ENCODE measurements at regions not wholly inside any gene's neighbourhood (a gene's known extent, or its start where the extent isn't known, plus 50 kb on each side); places are given as distances from the start of the nearest gene placed in this dataset.

DNA sequence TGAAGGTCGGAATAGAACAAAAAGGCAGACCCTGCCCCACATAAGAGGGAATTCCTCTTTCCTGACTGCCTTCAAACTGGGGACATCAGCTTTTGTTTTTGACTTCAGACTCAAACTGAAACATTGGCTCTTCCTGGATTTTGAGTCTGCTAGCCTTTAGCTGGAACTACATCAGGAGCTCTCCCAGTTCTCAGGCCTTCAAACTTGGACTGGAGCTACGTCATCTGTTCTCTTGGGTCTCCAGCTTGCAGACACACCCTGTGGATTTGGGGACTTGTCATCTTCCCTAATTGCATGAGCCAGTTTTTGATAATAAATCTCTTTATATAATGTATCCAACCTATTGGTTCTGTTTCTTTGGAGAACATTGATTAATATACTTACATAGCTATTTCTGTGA, 798.1 kb downstream of the TBL1XR1 start:
- TF ChIP-seq, protein P1, sequence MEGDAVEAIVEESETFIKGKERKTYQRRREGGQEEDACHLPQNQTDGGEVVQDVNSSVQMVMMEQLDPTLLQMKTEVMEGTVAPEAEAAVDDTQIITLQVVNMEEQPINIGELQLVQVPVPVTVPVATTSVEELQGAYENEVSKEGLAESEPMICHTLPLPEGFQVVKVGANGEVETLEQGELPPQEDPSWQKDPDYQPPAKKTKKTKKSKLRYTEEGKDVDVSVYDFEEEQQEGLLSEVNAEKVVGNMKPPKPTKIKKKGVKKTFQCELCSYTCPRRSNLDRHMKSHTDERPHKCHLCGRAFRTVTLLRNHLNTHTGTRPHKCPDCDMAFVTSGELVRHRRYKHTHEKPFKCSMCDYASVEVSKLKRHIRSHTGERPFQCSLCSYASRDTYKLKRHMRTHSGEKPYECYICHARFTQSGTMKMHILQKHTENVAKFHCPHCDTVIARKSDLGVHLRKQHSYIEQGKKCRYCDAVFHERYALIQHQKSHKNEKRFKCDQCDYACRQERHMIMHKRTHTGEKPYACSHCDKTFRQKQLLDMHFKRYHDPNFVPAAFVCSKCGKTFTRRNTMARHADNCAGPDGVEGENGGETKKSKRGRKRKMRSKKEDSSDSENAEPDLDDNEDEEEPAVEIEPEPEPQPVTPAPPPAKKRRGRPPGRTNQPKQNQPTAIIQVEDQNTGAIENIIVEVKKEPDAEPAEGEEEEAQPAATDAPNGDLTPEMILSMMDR (IDR thresholded peaks at IDR 0.05; ENCODE audit: low read depth, low read length) = no peak
- H3K4me3 ChIP-seq (replicated peaks in 1 of 2; ENCODE audit: low read depth in 2 of 2, low read length in 2 of 2) = no peak overlapping the region
- DNase-seq (ENCODE audit: low read depth in 2 of 2) = no peak

DNA sequence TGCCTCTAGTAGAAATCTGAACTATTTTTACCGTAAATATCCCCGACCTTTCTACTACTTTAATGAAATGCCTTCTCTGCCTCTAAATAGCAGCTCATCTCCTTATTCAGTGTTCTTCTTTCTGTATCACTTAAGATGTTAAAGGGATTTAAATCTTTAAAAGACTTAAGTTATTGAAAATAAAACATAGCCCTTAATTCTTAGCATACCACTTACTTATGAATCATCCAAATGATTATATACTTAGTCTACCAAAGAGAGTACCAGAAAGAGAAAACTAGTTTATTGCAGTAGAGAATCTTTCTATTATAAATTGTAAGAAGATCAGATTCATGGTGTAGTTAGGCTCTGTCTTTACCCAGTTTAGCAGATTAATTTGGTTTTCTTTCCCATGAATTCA, 802.0 kb downstream of the TBL1XR1 start:
- TF ChIP-seq, protein P1 (IDR thresholded peaks at IDR 0.05; ENCODE audit: low read depth, low read length) = no peak
- no peak for DNase-seq (ENCODE audit: low read depth in 2 of 2)
- no peak overlapping the region for H3K4me3 ChIP-seq (replicated peaks in 1 of 2; ENCODE audit: low read depth in 2 of 2, low read length in 2 of 2)

DNA sequence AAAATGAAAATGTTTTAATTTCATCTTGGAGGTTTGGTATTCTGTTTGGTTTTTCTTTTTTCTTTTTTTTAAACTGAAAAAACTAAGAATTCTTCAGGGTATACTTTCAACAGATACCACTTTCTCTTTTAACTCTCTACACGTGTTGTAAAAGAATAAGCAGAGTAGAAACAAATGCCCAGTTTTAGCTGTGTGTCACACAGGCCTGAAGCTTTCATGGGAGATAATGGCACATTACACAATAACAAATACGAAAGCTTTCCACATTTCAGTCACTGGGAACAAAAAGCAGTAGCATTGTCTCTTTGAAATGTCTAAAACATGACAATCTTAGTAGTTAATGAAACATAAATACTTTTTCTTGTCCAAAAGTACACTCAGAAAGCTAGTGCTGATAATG, 818.5 kb downstream of the TBL1XR1 start:
- TF ChIP-seq, protein P1 (IDR thresholded peaks at IDR 0.05; ENCODE audit: low read depth, low read length) = no peak
- H3K4me3 ChIP-seq (replicated peaks in 1 of 2; ENCODE audit: low read depth in 2 of 2, low read length in 2 of 2) = no peak overlapping the region
- no peak for DNase-seq (ENCODE audit: low read depth in 2 of 2)

DNA sequence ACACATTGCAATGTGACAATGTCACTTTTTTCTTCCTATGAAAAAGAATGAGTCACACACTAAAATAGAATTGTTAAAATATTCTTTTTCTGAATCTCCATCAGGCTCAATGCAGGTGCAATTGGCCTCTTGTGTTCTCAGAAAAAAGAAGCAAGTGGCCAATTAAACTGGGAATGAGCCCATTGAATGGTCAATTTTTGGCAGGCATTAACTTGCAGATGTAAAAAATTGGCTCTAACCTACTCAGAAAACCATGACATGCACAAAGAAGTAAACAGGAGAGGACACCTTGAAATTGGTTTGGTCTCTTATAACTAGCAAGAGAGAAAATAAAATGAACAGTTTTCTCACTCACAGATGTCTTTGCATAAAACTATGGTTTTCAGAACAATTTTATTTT, 820.8 kb downstream of the TBL1XR1 start:
- TF ChIP-seq, protein P1 (IDR thresholded peaks at IDR 0.05; ENCODE audit: low read depth, low read length) = no peak
- no peak for DNase-seq (ENCODE audit: low read depth in 2 of 2)
- no peak overlapping the region for H3K4me3 ChIP-seq (replicated peaks in 1 of 2; ENCODE audit: low read depth in 2 of 2, low read length in 2 of 2)

DNA sequence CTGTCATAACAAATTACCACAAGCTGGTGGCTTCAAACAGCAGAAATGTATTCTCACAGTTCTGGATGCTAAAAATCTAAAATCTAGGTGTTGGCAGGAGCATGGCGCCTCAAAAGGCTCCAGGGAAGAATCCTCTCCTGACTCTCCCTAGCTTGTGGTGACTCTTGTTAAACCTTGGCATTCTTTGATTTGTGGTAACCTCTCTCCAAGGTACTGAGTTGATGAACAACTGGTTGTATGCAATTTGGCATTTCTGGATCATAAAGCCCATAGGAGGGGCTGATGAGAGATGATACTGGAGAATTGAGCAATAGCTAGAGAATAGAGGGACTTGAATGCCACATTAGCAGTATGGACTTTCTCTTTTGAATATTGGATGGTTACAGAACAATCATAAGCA, 821.8 kb downstream of the TBL1XR1 start:
- DNase-seq (ENCODE audit: low read depth in 2 of 2) = no peak
- no peak overlapping the region for H3K4me3 ChIP-seq (replicated peaks in 1 of 2; ENCODE audit: low read depth in 2 of 2, low read length in 2 of 2)
- TF ChIP-seq, protein P1 (IDR thresholded peaks at IDR 0.05; ENCODE audit: low read depth, low read length) = no peak

DNA sequence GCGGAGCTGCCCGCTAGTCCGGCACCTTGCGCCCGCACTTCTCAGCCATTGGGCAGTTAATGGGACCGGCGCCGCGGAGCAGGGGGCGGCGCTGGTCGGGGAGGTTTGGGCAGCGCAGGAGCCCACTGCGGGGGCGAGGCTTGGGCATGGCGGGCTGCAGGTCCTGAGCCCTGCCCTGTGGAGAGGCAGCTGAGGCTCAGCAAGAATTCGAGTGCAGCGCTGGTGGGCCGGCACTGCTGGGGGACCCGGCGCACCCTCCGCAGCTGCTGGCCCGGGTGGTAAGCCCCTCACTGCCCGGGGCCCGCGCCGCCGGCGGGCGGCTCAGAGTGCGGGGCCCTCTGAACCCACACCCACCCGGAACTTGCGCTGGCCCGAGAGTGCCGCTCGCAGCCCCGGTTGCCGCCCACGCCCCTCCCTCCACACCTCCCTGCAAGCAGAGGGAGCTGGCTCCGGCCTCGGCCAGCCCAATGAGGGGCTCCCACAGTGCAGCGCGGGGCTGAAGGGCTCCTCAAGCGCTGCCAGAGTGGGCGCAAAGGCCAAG, 835.0 kb downstream of the TBL1XR1 start:
- TF ChIP-seq, protein P1 (IDR thresholded peaks at IDR 0.05; ENCODE audit: low read depth, low read length) = no peak
- H3K4me3 ChIP-seq (replicated peaks in 1 of 2; ENCODE audit: low read depth in 2 of 2, low read length in 2 of 2) = no peak overlapping the region
- no peak for DNase-seq (ENCODE audit: low read depth in 2 of 2)

DNA sequence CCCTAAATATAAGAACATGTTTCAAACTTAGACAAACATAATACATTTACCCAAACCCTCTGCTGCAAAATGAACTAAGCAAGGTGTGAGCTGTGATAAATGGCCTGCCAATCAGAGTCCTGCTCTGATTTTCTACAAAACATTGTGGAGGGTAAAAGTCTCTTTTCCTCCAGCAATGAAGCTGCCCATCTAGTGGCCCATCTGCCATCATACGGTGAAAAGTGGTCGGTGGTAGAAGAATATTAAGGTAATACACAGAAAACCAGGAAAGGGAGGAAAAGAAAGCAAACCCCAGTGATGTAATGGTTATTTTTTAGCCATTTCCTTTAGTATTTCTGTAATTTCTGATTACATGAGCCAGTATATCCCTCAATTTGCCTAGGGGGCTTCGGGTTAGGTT, 838.1 kb downstream of the TBL1XR1 start:
- DNase-seq (ENCODE audit: low read depth in 2 of 2) = no peak
- H3K4me3 ChIP-seq (replicated peaks in 1 of 2; ENCODE audit: low read depth in 2 of 2, low read length in 2 of 2) = no peak overlapping the region
- TF ChIP-seq, protein P1 (IDR thresholded peaks at IDR 0.05; ENCODE audit: low read depth, low read length) = no peak

All from cardiac fibroblast (primary cell).